ENCODE measurements at regions not wholly inside any gene's neighbourhood (a gene's known extent, or its start where the extent isn't known, plus 50 kb on each side); places are given as distances from the start of the nearest gene placed in this dataset.
"Not testable (repeated sequence)": the region's sequence is repeated elsewhere in the genome, so short reads cannot be mapped to it uniquely, and the experiment has no call there.

DNA sequence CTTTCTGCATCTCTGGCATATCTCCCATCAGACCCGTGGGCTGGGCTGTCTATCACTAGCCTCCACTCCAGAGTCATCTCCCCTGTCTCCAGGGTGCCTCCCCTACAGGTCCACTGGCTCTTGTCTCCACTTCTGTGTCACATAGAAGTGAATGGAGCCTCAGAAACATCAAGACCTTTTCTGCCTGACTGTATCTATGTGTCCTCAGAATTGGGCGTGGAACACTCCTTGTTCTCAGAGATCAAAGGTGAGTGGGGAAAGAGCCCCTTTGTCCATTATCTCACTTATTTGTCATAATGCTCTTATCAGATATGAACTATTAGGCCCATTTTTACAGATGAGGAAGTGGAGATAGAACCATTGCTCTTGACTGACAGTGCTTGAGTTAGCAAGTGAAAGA lies 211.0 kb downstream of the CYRIA start:
- no peak for DNase-seq

DNA sequence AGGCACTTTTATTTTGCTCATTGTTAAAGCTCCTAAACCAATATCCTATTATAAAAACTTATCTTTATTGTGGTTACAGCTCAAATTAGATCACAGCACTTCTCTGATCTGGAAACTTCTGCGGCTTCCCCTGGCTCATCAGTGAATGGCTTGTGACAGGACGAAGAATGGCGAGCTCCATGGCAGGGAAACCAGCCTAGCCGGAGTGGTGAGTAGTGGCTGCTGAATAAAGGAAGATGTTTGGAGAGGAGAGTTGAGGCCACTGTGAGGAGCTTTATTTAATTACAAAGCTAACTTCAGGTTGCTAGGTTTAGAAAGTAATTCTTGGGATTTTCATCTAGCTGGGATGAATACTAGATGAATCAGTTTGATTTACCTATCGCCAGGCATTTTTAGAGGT lies 213.5 kb downstream of the CYRIA start:
- no peak for DNase-seq

DNA sequence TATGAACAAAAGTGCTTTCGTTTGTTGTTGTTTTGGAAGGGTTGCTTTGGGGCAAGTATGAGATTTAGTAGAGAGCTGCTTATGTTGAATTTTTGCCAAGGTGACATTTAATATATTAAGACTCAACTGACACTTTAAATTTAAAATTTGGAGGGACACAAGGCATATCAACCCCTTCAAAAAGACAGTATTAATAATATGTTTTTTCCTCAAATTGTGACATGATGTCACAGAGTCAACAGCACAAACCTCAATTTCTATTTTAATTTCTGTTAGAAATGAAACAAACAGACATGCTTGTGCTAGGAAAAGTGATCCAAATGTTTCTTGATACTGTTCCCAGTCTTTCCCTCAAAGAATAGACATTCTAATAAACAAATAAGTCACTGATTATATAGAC lies 218.9 kb downstream of the CYRIA start:
- DNase-seq: no peak

DNA sequence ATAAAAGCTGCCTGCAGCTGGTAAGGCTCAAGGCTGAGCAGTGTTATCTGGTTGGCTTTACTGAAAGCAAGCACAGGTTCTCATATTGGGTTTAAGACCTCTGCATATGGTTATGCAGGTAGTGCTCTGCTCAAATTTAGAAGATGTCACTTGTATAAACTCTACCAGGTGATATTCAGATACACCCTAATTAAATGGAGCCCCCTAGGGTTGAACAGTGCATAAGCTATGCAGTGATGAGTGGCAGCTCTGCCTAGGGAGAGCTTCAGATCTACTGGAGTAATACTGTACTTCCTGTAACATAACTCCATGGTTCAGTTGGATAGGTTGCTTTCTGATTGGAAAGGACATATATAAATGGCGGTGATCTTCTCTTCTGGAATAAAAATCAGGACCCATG lies 222.7 kb downstream of the CYRIA start:
- DNase-seq: no peak

DNA sequence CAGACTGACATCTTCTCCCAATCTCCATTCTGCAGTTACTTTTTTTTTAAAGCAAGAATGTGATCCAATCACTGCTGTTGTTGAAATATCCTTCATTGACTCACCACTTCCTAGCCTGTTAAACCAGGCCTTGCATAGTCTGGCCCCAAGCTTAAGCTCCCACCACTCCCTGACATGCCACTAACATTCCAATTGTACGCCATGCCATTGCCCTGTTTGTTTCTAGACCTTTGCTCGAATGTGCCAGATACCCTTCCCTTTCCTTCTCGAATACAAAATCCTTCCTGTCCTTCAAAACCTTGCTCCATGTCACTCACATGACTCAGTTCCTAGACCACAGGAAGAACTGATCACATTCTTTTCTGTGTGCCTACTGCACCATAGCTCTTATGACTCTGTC lies 224.2 kb downstream of the CYRIA start:
- no peak for DNase-seq

DNA sequence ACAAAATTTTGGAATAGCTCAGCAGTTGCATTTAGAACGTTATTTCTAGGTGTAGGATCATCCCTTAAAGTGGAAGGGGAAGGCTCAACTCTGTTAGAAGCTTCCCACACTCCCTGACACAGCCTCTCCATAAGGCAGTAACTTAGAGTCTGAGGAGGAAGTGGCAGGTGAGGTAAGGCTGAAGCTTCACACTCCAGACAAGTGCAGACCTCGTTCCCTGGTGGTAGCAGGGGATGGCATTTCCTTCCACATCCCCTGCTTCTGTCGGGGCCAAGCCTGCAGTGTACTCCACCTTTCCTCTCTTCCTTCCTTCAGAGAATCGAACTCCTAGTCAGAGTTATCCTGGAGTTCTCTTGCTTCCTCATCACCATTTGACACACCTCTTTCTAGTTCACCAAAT lies 224.7 kb downstream of the CYRIA start:
- no peak for DNase-seq

DNA sequence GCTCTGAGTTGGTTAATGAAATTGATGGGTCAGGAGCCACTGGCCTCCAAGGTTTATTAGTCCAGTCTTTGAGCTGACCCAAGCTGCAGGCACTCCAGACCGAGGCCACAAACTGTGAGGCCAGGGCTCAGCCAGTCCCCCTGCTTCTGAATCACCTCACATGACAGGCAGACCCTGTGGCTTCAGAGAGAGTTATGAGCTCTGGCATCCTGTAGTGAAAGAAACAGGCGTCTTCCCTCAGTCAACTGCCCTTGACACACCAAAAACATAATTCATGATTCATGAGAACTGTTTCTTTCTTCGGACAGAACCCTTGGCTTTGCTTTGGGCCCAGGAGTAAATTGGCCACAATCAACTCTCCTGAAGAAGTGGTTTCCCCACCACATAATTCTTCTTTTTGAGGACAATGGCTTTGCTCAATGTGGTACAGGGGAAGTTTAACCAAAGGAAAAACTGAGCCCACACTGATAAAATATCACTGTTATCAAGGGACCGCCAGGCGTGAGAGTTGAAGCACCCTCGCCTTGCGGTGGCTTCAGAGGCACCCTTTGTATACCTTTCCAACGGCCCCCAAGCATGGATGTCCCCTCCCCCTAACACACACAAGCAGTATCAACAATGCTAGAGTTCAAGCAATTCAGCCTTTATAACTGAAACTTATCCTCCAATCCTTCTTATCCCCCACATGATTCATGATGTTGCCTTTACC lies 226.9 kb downstream of the CYRIA start:
- no peak for DNase-seq

DNA sequence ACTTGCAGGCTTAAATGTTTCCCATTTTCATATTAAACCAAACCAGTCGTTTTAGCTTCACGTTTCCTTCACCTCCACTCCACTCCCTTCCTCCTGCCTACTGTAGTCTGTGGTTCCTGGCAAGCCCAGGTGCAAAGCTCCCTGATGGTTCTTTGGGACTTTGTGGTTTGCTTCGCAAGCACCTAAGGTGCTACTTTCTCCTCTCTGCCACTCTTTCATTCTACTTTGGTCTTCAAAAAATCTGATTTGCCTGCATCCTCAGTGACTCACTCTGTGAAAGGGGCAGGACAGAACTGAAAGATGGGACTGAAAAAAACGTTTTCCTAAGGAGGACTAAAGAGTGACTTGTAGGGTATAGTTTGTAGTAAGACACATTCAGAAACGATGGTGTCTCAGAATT lies 228.4 kb downstream of the CYRIA start:
- peak; percentile 5 for DNase-seq

DNA sequence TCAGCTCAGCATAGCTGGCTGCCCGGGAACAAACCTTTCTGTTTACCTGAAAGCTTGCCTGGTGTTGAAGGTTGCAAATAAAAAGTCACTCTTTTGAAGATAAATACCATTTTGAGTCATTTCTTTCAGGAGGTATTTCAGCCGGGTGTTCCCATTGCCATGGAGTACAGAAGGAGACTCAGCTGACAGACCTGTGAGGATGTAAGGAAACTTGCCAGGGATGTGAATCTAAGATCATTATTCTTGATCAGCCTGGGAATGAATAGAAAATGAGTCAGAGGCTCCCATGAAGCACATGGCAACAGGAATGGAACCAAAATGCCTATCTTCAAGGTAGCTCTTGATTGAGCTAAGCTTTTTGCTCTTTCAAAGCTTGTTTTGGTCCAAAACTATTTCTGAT lies 231.2 kb downstream of the CYRIA start:
- no peak for DNase-seq

DNA sequence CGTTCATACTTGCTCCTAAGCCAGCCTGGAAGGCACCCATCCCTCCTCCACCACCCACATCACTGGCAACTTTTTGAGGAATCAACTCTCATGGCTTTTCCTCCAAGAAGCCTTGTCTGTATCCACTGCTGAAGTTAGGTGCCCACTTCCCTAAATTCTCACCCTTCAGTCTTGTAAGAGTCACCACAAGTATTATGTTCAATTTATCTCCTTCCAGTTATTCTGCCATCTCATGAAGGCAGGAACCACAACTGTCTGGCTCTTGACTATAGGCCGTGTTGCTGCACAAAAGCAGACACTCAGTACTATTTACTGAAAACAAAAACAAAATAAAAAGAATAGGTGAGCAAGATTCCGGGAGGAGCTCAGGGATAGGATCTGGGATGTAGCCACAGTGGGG lies 234.8 kb downstream of the CYRIA start:
- no peak for DNase-seq

DNA sequence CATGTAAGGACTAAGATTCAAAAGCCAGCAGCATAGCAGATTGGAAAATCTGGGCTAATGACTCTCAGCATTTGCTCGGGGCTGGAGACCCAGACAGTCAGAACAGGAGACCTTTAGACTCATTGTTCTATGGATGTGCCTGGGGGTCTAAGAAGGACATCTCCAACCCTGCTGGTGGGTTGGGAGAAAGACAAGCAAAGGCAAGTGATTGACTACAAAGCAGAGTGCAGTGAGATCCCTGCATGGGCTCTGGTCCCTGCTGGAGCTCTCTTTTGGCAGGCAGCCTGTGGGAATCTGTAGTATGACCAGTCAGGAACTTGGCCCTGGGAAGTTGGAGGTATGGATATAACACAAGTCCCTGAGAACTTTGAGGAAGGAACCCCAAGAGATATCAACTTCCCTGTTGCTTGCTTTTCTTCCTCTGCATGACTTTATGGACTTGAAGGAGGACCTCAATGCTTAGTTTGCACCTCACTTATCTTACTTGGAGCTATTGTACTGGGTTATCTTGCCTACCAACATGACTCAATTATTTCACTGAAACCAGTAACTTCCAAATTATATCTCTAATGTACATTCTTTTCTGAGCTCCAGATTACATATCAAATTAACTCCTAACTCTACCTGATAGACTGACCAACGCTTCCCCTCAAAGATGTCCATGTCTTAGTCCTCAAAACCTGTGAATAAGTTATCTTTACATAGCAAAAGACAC lies 236.0 kb downstream of the CYRIA start:
- no peak for DNase-seq

DNA sequence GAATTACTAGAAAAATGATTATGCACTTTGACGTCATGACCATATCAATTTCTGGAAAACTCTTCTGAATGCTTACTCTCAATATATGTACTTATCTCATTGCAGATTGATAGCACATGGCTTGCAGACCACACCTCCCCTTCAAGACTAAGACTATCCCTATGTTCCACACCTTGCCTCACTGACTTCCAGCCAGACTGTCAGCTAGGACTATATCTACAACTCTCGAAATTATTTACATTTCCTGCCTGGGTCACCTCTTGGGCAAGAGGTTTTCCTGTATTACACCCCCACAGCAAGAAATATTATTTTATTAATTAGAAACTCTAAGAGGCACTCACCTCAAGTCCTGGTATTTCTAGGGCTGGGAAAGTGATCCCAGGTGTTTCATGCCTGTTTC lies 236.6 kb downstream of the CYRIA start:
- DNase-seq: no peak

DNA sequence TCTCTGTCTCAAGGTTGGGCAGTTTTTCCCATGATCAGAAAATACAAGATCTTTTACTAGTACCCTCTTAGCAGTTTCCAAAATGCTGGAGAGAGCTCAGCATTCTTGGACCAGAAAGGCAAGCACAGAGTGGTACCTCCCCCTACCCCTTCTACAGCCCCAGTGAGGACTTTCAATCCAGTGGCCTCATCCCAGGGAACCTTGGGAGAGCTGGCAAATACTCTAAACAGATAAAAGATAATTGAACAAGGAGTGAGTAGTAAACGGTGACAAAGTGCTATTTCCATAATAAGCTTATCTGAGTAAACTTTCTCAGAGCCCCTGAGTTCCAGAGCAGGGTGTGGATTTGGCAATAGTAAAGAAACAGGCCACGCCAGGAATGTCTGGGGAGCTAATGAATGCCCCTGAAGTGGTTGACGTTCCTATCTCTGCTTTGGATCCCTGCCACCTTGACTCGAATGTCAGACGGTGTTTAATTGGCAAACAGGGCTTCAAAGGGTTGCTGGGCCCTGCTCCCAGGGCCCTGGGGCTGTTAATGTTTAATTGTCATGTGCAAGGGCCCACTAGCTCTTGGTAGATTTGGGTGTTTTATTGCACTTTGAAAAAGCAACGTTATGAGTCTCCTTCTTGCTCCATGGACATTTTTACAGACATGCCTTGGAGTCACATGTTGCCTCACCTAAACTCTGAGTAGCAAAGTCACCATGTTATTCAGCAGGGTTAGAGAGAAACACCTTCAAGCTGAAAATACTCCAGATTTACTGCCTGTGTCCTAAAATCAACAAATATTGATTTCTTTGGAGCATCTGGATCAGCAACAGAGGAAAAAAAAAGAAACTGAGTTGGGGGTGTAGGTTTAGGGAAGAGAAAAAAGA lies 239.9 kb downstream of the CYRIA start:
- DNase-seq: no peak

DNA sequence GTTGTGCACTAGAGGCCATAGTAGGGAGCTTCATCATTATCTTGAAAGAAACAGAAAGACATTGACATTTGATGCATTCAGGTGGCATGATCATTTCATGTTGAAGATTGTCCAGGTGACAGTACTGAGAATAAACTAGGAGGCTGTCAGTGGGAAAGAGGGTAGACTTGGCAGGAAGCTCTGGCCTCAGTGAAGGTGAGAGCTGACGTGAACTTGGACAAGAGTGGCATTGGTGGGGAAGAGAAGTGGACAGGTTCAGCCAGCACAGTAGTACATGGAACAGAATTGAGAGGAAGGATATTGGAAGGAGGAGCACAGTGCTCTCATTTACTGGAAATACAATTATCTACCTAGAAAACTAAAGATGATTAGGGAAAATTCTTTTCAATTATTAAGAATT lies 245.2 kb downstream of the CYRIA start:
- DNase-seq: no peak

DNA sequence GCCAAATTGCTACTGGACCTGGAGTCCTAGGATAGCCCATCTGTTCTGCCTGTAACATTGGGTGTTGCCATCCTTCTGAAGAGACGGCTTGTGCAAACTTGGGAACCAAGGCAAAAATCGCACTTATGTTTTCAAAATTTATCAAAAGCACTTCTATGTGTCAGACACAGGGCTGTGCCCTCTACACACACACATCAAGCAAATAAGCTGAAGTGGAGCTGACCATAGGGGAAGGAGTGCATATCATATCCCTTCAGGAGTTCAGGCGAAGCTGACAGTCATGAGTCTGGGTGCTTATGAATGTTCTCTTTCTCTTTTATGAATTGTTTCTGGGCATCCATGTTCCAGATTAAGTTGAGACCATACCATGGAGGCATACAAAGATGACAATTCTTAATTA lies 247.9 kb downstream of the CYRIA start:
- DNase-seq: no peak

DNA sequence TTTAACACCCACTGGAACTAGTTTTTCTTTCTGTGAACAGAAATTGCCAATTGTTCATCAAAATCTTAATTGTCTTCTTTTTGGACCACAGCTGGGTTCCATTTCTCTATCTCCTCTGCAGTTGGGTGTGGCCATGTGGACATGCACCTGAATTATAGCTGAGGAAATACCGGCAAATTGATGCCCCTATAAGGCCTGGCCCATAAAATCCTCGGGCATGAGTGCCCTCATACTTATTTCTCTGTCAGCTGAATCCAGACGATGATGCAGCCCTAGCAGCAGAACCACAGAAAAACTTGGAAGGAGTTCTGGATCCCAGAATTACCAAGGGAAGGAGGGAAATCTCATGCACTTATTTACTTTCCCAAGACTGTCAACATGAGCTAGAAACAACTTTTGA lies 249.0 kb downstream of the CYRIA start:
- no peak for DNase-seq

DNA sequence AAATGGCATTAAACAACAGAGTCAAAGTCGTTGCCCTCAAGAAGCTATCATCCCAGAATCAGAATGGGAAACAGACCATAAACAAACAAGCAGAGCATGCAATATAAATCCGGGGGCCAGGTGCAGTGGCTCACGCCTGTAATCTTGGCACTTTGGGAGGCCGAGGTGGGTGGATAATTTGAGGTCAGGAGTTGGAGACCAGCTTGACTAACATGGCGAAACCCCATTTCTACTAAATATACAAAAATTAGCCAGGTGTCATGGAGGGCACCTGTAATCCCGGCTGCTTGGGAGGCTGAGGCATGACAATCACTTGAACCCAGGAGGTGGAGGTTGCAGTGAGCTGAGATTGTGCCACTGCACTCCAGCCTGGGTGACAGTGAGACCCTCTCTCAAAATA lies 249.8 kb downstream of the CYRIA start:
- not testable (repeated sequence) for DNase-seq

DNA sequence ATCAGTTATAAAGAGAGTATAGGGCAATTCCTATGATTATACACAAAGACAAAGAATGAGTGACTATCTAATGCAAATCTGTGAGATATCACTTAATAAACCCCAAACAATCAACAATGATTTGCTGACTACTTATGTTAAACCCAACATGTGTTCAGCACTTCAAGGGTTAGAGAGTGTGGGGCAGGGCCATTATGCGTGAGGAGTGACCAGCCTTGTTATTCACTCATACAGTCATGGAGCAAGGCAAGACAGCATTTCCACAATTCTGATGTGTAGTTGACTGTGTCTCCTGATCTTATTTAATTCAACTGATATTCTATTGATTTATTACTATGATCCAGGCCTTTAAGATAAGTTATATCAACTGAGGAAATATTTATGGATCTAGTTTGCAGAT lies 251.7 kb downstream of the CYRIA start:
- no peak for DNase-seq

DNA sequence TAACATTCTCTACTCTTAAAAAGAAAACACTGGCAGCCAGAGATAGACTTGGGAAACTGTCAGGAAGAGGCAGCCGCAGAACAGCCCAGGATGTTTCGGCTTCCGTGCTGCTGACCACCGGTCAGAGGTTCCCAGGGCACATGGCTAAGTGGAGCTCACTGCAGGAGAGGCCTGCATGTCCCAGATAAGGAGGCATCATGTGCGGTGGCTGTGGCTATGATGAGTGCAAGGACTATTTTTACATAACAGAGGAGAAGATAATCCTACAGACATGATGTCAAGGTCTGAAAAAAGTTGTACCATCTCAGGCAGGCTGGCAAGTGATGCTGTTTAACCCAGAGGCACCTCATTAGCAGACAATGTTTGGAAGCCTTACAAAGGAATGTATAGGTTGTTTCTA lies 252.3 kb downstream of the CYRIA start:
- DNase-seq: no peak

DNA sequence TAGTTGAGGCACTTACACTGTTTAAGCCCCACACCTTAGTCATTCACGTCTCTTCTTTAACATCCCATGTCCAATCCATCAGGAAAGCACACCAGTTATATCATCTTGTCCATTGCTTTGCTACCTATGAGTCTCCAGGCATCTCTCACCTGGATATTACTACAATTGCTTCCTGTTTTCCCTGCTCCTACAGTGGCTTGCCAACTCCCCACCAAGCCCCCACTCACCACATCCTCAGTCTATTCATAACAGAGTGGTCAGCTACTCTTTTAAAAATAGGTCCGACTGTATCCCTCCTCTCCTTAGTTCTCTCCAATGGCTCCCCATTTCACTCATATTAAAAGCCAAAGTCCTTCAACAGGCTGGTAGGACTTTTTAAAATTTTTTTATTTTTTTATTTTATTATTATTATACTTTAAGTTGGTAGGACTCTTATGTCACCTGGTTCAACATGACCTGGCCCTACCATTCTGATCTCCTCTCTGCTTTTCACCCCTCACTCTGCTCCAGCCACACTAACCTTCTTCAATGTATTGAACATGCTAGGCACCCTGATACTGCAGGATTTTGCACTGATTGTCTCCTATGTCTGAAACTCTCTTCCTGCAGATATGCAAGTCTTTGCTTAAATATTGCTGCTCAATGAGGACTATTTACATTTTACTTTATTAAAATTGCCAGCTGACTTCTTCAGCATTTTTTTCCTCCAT lies 253.2 kb downstream of the CYRIA start:
- no peak for DNase-seq

DNA sequence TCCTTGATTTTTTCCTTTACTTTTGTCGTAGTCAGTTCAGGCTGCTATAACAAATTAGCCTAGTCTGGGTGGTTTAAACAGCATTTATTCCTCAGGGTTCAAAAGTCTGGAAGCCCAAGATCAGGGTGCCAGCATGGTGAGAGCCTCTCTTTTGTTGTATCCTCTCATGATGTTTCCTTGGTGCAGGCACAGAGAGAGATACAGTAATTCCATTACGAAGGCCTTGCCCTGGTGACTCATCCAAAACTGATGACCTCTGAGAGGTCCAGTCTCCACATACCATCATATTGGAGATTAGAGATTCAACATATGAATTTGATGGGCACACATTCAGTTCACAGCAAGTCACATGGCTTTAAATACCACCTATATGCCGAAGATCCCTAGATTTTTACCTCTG lies 253.8 kb downstream of the CYRIA start:
- no peak for DNase-seq

DNA sequence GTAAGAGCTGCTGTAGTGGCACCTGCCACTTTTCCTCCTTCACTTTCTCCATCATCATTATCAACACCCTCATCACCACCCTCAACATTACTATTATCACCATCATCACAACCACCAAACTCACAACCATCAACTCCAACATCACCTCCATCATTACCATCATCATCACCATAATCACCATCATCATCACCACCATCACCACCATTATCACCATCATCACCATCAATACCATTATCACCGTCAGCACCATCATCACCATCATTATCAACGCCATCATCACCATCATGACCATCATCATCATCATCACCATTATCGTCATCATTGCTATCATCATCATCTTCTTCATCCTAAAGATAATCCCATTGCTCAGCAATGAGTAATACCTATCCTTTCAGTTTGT lies 255.8 kb downstream of the CYRIA start:
- DNase-seq: no peak

DNA sequence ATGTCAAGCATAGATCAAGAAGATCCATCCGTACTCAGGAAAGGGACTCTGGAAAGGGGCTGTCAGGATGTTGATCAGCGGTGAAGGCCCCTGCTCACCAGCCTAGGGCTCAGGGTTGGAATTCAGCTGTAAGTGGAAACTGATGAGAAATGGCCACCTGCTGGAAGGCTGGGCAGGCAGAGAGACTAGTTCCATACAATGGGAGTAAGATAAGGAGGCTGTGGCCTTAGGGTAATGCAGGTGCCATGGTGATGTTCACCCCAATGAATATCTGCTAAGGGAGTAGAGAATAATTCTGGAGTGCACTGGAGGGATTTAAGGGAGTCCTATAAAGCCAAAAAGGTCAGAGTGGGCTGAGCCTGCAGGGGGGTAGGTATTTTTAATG lies 256.6 kb downstream of the CYRIA start:
- DNase-seq: no peak

Data from RPMI8226 (cell line).